ENCODE measurements at regions not wholly inside any gene's neighbourhood (a gene's known extent, or its start where the extent isn't known, plus 50 kb on each side); places are given as distances from the start of the nearest gene placed in this dataset.
"Not testable (repeated sequence)": the region's sequence is repeated elsewhere in the genome, so short reads cannot be mapped to it uniquely, and the experiment has no call there.

DNA sequence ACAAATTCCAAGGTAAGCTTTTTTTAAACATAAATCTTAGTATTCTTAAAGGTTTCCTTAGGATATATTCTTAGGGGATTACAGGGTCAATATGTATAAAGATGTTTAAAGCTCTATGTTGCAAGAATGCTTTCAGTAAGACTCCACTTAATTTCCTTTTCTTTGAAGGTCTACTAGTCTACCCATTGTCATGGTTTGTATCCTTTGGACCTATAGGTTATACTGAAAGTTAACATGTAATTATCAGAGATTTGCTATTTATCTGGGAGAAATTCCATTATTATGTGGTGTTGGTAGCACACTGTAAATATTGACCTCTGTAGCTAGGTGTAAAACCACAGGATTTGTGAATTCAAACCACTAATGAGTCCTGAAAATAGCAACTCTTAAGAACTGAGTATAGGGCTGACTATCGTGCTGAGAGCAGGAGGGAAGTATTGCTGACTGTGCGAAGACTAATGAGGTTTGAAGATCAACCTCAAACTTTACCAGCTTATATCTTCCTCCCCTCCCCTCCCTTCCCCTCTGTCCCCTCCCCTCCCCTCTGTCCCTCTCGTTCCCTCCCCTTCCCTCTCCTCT, 85.6 kb downstream of the GADD45G start:
- Mint-ChIP-seq H3K27ac (ENCODE audit: unreplicated experiment) (no peak overlapping the region), H3K27me3 (ENCODE audit: unreplicated experiment) (no peaks in the 10 kb centered on the region), H3K4me1 (ENCODE audit: unreplicated experiment) (peaks cover 7% of the 10 kb centered on the region), H3K4me3 (ENCODE audit: unreplicated experiment) (no peak overlapping the region), H3K9me3 (ENCODE audit: unreplicated experiment) (no peaks in the 10 kb centered on the region), H3K36me3 (ENCODE audit: low read depth, unreplicated experiment) (no peaks in the 10 kb centered on the region)
- TF ChIP-seq, protein P1, sequence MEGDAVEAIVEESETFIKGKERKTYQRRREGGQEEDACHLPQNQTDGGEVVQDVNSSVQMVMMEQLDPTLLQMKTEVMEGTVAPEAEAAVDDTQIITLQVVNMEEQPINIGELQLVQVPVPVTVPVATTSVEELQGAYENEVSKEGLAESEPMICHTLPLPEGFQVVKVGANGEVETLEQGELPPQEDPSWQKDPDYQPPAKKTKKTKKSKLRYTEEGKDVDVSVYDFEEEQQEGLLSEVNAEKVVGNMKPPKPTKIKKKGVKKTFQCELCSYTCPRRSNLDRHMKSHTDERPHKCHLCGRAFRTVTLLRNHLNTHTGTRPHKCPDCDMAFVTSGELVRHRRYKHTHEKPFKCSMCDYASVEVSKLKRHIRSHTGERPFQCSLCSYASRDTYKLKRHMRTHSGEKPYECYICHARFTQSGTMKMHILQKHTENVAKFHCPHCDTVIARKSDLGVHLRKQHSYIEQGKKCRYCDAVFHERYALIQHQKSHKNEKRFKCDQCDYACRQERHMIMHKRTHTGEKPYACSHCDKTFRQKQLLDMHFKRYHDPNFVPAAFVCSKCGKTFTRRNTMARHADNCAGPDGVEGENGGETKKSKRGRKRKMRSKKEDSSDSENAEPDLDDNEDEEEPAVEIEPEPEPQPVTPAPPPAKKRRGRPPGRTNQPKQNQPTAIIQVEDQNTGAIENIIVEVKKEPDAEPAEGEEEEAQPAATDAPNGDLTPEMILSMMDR (IDR thresholded peaks at IDR 0.05; ENCODE audit: unreplicated experiment) = no peak
- no peak for DNase-seq (ENCODE audit: low spot score)

DNA sequence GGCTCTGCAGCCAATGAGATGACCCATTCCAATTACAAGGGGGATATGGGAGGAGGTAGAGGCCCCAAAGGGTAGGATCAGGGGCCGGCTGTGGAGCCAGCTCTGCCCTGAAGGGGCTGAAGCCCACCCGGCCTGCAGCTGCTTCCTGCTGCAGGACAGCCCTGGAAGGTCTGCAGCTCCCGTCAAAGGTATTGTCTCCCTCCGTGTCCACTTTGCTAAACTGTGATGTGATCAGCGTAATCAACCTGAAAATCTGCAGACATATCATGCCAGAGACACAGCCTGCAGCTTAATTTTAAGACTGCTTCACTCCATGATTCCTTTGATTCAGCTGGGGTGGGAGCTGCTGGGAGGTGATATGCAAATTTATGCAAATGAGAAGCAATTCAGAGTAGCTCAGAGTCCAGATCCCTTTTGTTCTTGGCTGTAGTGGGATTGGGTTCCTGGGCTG, 90.7 kb downstream of the GADD45G start:
- Mint-ChIP-seq H3K4me3 (ENCODE audit: unreplicated experiment) (no peak overlapping the region), H3K27ac (ENCODE audit: unreplicated experiment) (no peak overlapping the region), H3K36me3 (ENCODE audit: low read depth, unreplicated experiment) (no peaks in the 10 kb centered on the region), H3K9me3 (ENCODE audit: unreplicated experiment) (no peaks in the 10 kb centered on the region), H3K4me1 (ENCODE audit: unreplicated experiment) (no peaks in the 10 kb centered on the region), H3K27me3 (ENCODE audit: unreplicated experiment) (no peaks in the 10 kb centered on the region)
- TF ChIP-seq, protein P1 (IDR thresholded peaks at IDR 0.05; ENCODE audit: unreplicated experiment) = no peak
- no peak for DNase-seq (ENCODE audit: low spot score)

- not testable (repeated sequence) for H3K4me3 Mint-ChIP-seq (ENCODE audit: unreplicated experiment); H3K9me3 Mint-ChIP-seq (ENCODE audit: unreplicated experiment); H3K27me3 Mint-ChIP-seq (ENCODE audit: unreplicated experiment); H3K36me3 Mint-ChIP-seq (ENCODE audit: low read depth, unreplicated experiment); DNase-seq (ENCODE audit: low spot score); H3K4me1 Mint-ChIP-seq (ENCODE audit: unreplicated experiment); H3K27ac Mint-ChIP-seq (ENCODE audit: unreplicated experiment)
Measured at GRCh38 chr9:89695979-89696378, 91.2 kb downstream of the GADD45G start.

DNA sequence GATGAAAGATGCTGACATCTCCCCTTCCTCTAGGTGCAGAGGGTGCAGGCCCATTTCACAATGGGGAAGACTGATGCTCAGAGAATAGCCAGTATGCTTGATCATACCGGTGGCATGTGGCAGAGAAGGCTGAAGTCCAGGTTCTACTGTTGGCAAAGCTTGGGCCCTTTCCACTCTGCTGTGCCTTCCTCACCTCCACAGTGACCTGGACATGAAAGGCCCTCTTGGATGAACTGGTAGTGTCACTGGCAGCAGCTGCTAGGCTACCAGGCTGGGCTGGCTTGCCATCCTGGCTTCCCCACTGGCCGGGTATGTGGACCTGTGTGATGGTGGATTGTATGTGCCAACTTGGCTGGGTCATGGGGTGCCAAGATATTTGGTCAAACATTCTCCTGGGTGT, 92.0 kb downstream of the GADD45G start:
- H3K27me3 Mint-ChIP-seq (ENCODE audit: unreplicated experiment) = no peaks in the 10 kb centered on the region
- no peaks in the 10 kb centered on the region for H3K36me3 Mint-ChIP-seq (ENCODE audit: low read depth, unreplicated experiment)
- no peak for DNase-seq (ENCODE audit: low spot score)
- TF ChIP-seq, protein P1 (IDR thresholded peaks at IDR 0.05; ENCODE audit: unreplicated experiment) = no peak
- no peaks in the 10 kb centered on the region for H3K9me3 Mint-ChIP-seq (ENCODE audit: unreplicated experiment)
- no peaks in the 10 kb centered on the region for H3K4me1 Mint-ChIP-seq (ENCODE audit: unreplicated experiment)
- H3K27ac Mint-ChIP-seq (ENCODE audit: unreplicated experiment) = no peak overlapping the region
- H3K4me3 Mint-ChIP-seq (ENCODE audit: unreplicated experiment) = no peak overlapping the region

GRCh38 chr9:89697553-89697952, 92.7 kb downstream of the GADD45G start:
- no peaks in the 10 kb centered on the region for H3K36me3 Mint-ChIP-seq (ENCODE audit: low read depth, unreplicated experiment)
- no peaks in the 10 kb centered on the region for H3K4me1 Mint-ChIP-seq (ENCODE audit: unreplicated experiment)
- H3K9me3 Mint-ChIP-seq (ENCODE audit: unreplicated experiment) = no peaks in the 10 kb centered on the region
- H3K27ac Mint-ChIP-seq (ENCODE audit: unreplicated experiment) = no peak overlapping the region
- H3K27me3 Mint-ChIP-seq (ENCODE audit: unreplicated experiment) = no peaks in the 10 kb centered on the region
- DNase-seq (ENCODE audit: low spot score) = no peak
- TF ChIP-seq, protein P1 (IDR thresholded peaks at IDR 0.05; ENCODE audit: unreplicated experiment) = no peak
- no peak overlapping the region for H3K4me3 Mint-ChIP-seq (ENCODE audit: unreplicated experiment)

All from endothelial cell (in vitro differentiated cells).